HG02678 (cell line): ENCODE measurements at regions not wholly inside any gene's neighbourhood (a gene's known extent, or its start where the extent isn't known, plus 50 kb on each side); places are given as distances from the start of the nearest gene placed in this dataset.
"Not testable (repeated sequence)": the region's sequence is repeated elsewhere in the genome, so short reads cannot be mapped to it uniquely, and the experiment has no call there.

ENCODE experiments used
- ATAC-seq: cut with Tn5 transposase; IDR thresholded peaks from one replicate; pipeline ENCODE4 v1.9.1; 2021; ENCODE audit warnings: mild to moderate bottlenecking, moderate library complexity; ENCODE audit not compliant: unreplicated experiment

DNA sequence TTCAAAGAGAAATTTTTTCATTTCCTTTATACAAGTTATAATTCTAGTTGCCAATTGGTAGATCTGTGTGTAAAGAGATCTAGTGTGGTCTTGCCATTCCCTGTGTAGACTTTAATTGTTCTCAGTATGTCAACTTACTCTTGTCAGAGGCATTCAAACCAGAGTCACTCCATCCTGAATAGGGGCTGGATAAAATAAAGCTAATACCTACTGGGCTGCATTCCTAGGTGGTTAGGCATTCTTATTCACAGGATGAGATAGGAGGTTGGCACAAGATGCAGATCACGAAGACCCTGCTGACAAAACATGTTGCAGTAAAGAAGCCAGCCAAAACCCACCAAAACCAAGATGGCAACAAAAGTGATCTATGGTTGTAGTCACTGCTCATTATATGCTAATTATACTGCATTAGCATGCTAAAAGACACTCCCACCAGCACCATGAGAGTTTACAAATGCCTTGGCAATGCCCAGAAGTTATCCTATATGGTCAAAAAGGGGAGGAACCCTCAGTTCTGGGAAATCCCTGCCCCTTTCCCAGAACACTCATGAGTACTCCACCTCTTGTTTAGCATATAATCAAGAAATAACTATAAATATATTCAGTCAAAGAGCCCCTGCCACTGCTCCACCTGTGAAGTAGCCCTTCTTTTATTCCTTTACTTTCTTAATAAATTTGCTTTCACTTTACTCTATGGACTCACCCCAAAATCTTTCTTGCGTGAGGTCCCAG, 74.0 kb upstream of the ADAMTS5 start:
- no peak for ATAC-seq

GRCh38 chr21:27036736-27037301, 69.9 kb upstream of the ADAMTS5 start:
- ATAC-seq: no peak

- no peak for ATAC-seq
Observed at GRCh38 chr21:27035791-27036190, 68.9 kb upstream of the ADAMTS5 start.

GRCh38 chr21:27034796-27035195, 67.9 kb upstream of the ADAMTS5 start:
- ATAC-seq: no peak

GRCh38 chr21:27033471-27033870, 66.6 kb upstream of the ADAMTS5 start:
- no peak for ATAC-seq

- ATAC-seq: no peak
Observed at GRCh38 chr21:27026501-27026900, 59.6 kb upstream of the ADAMTS5 start.

- not testable (repeated sequence) for ATAC-seq
Observed at GRCh38 chr21:27025708-27026107, 58.8 kb upstream of the ADAMTS5 start.

DNA sequence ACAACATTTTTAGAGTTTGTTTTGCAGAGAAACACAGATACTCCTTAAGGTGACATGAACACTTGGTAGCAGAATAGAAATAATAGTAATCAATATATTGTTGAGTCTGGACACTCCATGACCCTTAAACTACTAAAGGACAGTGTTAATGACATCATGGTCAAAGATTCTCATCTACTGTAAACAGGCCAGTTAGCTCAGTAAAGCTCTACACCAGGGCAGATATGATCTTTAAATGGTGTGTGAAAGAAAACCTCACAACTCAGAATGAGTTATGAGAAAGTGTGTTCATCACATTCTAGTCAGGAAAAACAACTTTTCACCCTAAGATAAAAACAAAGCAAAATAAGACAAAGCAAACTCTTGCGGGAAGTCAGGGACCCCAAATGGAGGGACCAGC, 58.1 kb upstream of the ADAMTS5 start:
- no peak for ATAC-seq

DNA sequence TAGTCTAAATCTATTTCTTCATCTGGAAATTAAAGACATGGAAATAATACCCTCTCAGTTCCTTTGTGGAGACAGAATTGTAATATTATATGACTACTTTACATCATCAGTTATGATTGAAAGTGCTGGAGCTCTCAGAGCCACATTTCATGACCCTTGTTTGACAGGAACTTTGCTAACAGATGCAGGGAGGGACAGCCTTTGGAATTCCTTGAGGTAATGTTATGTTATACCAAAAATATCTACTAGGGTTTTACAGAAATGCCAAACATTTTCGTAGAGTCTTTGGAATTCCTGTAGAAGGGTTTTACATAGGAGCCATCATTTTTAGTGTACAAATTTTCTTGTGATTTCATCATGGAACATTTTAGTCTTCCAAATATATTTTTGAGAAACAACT, 57.4 kb upstream of the ADAMTS5 start:
- ATAC-seq: no peak

DNA sequence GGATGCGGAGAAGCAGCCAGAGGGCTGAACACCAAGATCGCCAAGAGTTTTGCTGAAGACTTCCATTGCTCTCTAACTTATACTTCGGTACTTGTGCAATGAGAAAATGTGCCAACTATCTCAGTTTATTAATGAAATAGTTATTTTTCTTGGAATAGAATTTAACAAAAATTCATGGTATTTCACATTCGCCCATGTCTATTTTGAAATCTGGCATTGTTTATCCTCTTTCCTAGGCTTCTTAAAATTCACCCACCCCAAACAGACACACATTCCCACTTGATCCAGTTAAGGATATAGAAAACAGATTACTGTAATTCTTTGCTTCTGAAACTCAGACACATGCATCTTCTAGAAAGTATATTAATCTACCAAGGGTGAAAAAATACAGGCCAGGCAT, 56.3 kb upstream of the ADAMTS5 start:
- no peak for ATAC-seq

DNA sequence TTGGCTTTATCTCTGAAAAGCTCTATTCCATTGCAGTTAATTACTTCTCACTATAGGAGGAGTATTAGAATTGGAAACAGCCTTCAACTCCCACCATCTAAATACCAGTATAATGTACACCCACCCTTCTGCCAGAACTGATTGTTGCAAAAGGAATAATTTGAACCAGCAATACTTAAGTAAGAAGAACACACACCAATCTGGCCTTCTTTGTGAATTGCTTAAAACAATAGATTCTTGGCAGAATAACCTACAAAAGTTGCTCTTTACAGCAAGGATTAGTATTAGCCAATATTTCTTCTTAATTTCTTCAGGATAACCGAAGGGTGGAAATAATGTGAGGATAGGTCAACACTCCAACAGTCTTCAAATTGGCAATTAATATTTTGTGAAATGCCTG, 54.9 kb upstream of the ADAMTS5 start:
- ATAC-seq: no peak

DNA sequence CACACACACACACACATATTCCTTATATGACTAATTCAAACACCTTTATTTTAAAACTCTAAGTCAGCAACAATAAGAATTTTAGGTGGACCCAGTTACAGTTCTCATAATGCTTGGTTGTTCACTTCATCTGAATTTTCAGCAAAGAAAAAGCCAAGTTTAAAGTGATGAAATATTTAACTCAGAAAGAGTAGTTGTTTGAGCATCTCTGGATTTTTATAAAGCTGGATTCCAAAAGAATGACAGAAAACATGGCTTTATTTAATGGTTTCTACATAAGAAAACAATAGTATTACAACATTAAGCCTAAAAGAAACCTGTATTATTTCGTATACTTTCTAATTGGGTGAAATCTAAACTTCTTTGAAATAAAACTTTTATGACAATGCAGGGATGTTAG, 54.2 kb upstream of the ADAMTS5 start:
- ATAC-seq: no peak

- no peak for ATAC-seq
Observed at GRCh38 chr21:27017246-27017645, 50.4 kb upstream of the ADAMTS5 start.
